HG03045 (cell line): ENCODE measurements at regions not wholly inside any gene's neighbourhood (a gene's known extent, or its start where the extent isn't known, plus 50 kb on each side); places are given as distances from the start of the nearest gene placed in this dataset.

Source experiments
- ATAC-seq: cut with Tn5 transposase; IDR thresholded peaks from one replicate; pipeline ENCODE4 v1.9.1; 2021; ENCODE audit warnings: mild to moderate bottlenecking, moderate library complexity; ENCODE audit not compliant: unreplicated experiment

- no peak for ATAC-seq
Measured at GRCh38 chr2:355773-356172, 67.9 kb upstream of the ALKAL2 start.

DNA sequence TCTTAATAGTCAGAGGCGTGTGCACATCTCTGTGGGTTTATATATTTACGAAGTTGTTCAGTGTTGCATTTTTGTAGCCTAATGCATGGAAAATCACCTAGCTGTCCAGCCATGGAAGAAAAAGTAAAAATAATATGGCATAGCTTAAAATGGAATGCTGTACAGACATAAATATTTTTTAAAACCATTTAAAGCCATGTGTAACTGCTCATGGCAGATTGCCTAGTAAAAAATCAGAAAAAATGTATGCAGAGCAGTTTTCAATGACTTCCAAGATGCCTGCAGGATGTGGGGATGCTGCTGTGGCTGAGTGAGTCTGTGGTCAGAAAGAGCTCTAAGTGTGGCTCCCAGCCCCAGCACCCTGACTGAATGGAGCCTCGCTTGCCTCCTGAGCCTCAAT is 64.8 kb upstream of the ALKAL2 start:
- no peak for ATAC-seq

DNA sequence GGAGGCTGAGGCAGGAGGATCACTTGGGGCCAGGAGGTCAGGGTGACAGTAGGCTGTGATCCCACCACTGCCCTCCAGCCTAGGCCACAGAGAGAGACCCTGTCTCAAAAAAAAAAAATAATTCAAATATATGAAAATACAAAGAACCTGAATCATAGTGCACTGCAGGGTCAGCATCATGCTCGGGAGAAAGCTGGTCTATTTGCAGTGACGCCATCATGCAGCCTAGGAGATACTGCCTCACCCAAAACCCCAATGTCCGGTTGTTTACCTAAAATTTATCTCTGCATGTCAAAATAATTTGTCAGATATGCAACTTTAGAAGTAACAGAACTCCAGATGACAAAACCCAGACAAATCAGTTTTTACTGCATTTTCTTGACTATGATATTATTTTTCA is 61.5 kb upstream of the ALKAL2 start:
- ATAC-seq, result no peak

- no peak for ATAC-seq
Measured at GRCh38 chr2:348361-348916, 60.5 kb upstream of the ALKAL2 start.

GRCh38 chr2:344811-345210 is 56.9 kb upstream of the ALKAL2 start:
- no peak for ATAC-seq

DNA sequence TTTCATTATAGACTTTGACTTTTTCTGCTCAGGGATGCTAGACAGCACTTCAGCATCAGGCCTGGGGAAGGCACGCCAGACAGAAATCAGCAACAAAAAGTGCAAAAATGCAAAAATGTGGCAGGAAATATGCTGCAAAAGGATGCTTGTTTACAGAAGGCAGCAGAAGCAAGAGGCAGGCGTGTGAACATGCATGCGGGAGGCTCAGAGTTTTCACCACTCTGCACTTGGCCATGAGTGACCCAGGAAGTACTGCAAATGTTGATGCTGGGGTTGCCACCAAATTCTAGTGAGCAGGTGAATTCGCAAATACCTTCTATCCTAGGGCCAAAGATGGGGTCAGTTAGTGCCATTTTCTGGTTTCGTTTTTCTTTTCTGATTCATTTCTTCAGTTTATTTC is 55.5 kb upstream of the ALKAL2 start:
- ATAC-seq, result no peak

DNA sequence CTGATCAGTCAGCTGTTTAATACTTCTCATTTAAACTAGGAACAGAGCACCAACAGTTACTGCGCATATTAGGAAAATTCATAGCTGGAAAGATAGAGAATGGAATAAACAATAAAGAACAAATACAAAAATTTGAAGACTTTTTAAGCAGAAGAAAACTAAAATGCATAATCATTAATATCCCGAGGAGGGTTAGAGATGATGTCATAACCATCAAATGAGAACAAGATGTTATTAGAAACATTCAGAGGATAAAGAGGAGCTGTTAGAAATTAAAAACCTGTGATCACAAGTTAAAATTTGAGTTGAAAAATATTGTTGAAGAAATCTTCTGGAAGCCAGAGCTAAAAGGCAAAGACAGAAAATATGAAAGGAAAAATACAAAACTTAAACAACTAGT is 54.0 kb upstream of the ALKAL2 start:
- ATAC-seq, result no peak

- no peak for ATAC-seq
Measured at GRCh38 chr2:341017-341542, 53.2 kb upstream of the ALKAL2 start.
